B cell (primary cell): ENCODE measurements at regions not wholly inside any gene's neighbourhood (a gene's known extent, or its start where the extent isn't known, plus 50 kb on each side); places are given as distances from the start of the nearest gene placed in this dataset.

ENCODE experiments used
- CTCF ChIP-seq: fragments of 200-600 bp; IDR thresholded peaks from one replicate; pipeline ENCODE4 v1.8.0; 2022; ENCODE audit warnings: antibody characterized with exemption, mild to moderate bottlenecking
- EZH2 ChIP-seq: IDR thresholded peaks from 2 replicates; pipeline ENCODE4 v1.6.1; 2012; ENCODE audit warnings: borderline replicate concordance, low read depth, mild to moderate bottlenecking, moderate library complexity, low read length; ENCODE audit not compliant: insufficient read depth, poor library complexity, severe bottlenecking

- TF ChIP-seq CTCF (no peak), EZH2 (no peak)
These were observed 230.5 kb downstream of the ETAA1 start for GRCh38 chr2:67627456-67628207.
